HL-60 (cell line): ENCODE measurements at regions not wholly inside any gene's neighbourhood (a gene's known extent, or its start where the extent isn't known, plus 50 kb on each side); places are given as distances from the start of the nearest gene placed in this dataset.

Experiments
- POLR2AphosphoS5 ChIP-seq: IDR thresholded peaks from 2 replicates; pipeline ENCODE4 v1.6.1; 2012; ENCODE audit warnings: low read depth
- REST ChIP-seq: IDR thresholded peaks from 2 replicates; pipeline ENCODE4 v1.6.1; 2012; ENCODE audit warnings: low read depth; ENCODE audit not compliant: insufficient replicate concordance
- TF ChIP-seq, protein P1 (sequence below): IDR thresholded peaks from one replicate; pipeline ENCODE4 v1.5.1; 2011; ENCODE audit warnings: low read length, control low read depth, inconsistent platforms; ENCODE audit not compliant: insufficient read depth

- TF ChIP-seq, protein P1, sequence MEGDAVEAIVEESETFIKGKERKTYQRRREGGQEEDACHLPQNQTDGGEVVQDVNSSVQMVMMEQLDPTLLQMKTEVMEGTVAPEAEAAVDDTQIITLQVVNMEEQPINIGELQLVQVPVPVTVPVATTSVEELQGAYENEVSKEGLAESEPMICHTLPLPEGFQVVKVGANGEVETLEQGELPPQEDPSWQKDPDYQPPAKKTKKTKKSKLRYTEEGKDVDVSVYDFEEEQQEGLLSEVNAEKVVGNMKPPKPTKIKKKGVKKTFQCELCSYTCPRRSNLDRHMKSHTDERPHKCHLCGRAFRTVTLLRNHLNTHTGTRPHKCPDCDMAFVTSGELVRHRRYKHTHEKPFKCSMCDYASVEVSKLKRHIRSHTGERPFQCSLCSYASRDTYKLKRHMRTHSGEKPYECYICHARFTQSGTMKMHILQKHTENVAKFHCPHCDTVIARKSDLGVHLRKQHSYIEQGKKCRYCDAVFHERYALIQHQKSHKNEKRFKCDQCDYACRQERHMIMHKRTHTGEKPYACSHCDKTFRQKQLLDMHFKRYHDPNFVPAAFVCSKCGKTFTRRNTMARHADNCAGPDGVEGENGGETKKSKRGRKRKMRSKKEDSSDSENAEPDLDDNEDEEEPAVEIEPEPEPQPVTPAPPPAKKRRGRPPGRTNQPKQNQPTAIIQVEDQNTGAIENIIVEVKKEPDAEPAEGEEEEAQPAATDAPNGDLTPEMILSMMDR = no peak
- TF ChIP-seq REST = no peak
- no peak for TF ChIP-seq POLR2AphosphoS5
Observed at GRCh38 chr13:109947006-109947405, 160.6 kb upstream of the IRS2 start.
